ENCODE measurements at regions not wholly inside any gene's neighbourhood (a gene's known extent, or its start where the extent isn't known, plus 50 kb on each side); places are given as distances from the start of the nearest gene placed in this dataset.

DNA sequence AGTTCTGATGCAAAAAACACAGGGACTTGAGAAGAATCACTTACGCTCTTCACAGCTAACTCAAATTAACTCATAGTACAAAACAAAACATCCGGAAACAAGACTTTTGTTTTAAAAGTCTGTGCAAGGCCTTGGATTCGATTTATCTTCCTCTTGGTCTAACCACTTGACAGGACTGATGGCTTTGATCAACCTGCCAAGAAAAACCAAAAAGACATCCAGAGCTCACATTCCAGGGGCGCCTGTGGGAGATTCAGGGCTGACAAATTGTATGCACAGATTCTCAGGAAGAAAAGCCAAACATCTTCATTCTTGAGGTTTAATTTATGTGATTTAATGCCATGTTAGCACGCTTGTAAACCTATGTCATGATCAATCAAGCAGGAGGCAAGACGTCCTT, 129.1 kb upstream of the TMCC3 start:
- DNase-seq (ENCODE audit: low read depth, low spot score) = no peak
- ATAC-seq = no peak
- H3K36me3 ChIP-seq (ENCODE audit: control insufficient read depth, insufficient read depth, low read length) = no peaks in the 10 kb centered on the region
- no TSS peak for BruUV-seq (replicated peaks)
- CTCF ChIA-PET = interaction anchor here (0.7 kb wide), 1 partner anchor 293 kb away, joined by 3 read pairs; no protein-coding TSS in a partner anchor
- in situ Hi-C loops (cut with HindIII; ENCODE audit: low pct_unique_long_range_greater_than_20kb, low sequenced_read_pairs) (no loop called here), intact Hi-C loops (cut with micrococcal nuclease; ENCODE audit: unreplicated experiment) (no loop called here)
- H3K4me1 ChIP-seq (ENCODE audit: control insufficient read depth, insufficient read depth, low read length) = no peaks in the 10 kb centered on the region
- POLR2A ChIA-PET = no interaction called here
- TF ChIP-seq SIN3A (IDR thresholded peaks at IDR 0.05; ENCODE audit: borderline replicate concordance, insufficient read depth, low read depth, low read length) (no peak), POLR2AphosphoS5 (IDR thresholded peaks at IDR 0.05; ENCODE audit: low read depth, low read length) (no peak), TCF7L2 (IDR thresholded peaks at IDR 0.05; ENCODE audit: low read depth, low read length) (no peak)
- TF ChIP-seq, protein P1, sequence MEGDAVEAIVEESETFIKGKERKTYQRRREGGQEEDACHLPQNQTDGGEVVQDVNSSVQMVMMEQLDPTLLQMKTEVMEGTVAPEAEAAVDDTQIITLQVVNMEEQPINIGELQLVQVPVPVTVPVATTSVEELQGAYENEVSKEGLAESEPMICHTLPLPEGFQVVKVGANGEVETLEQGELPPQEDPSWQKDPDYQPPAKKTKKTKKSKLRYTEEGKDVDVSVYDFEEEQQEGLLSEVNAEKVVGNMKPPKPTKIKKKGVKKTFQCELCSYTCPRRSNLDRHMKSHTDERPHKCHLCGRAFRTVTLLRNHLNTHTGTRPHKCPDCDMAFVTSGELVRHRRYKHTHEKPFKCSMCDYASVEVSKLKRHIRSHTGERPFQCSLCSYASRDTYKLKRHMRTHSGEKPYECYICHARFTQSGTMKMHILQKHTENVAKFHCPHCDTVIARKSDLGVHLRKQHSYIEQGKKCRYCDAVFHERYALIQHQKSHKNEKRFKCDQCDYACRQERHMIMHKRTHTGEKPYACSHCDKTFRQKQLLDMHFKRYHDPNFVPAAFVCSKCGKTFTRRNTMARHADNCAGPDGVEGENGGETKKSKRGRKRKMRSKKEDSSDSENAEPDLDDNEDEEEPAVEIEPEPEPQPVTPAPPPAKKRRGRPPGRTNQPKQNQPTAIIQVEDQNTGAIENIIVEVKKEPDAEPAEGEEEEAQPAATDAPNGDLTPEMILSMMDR (IDR thresholded peaks at IDR 0.05) = no peak
- TF ChIP-seq, protein P2, sequence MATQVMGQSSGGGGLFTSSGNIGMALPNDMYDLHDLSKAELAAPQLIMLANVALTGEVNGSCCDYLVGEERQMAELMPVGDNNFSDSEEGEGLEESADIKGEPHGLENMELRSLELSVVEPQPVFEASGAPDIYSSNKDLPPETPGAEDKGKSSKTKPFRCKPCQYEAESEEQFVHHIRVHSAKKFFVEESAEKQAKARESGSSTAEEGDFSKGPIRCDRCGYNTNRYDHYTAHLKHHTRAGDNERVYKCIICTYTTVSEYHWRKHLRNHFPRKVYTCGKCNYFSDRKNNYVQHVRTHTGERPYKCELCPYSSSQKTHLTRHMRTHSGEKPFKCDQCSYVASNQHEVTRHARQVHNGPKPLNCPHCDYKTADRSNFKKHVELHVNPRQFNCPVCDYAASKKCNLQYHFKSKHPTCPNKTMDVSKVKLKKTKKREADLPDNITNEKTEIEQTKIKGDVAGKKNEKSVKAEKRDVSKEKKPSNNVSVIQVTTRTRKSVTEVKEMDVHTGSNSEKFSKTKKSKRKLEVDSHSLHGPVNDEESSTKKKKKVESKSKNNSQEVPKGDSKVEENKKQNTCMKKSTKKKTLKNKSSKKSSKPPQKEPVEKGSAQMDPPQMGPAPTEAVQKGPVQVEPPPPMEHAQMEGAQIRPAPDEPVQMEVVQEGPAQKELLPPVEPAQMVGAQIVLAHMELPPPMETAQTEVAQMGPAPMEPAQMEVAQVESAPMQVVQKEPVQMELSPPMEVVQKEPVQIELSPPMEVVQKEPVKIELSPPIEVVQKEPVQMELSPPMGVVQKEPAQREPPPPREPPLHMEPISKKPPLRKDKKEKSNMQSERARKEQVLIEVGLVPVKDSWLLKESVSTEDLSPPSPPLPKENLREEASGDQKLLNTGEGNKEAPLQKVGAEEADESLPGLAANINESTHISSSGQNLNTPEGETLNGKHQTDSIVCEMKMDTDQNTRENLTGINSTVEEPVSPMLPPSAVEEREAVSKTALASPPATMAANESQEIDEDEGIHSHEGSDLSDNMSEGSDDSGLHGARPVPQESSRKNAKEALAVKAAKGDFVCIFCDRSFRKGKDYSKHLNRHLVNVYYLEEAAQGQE (IDR thresholded peaks at IDR 0.05; ENCODE audit: insufficient read depth in 1 of 2, low read depth in 2 of 2, low read length in 1 of 2) = no peak
- no peaks in the 10 kb centered on the region for H3K9me3 ChIP-seq (ENCODE audit: control insufficient read depth, insufficient read depth, low read depth, low read length)
- no peak overlapping the region for H3K4me3 ChIP-seq (ENCODE audit: low read depth in 2 of 2, low read length in 2 of 2)
- peaks cover 8% of the 10 kb centered on the region for H3K27me3 ChIP-seq (ENCODE audit: control insufficient read depth, insufficient read depth, low read length)
- no peak overlapping the region for H3K27ac ChIP-seq (ENCODE audit: low read length)

DNA sequence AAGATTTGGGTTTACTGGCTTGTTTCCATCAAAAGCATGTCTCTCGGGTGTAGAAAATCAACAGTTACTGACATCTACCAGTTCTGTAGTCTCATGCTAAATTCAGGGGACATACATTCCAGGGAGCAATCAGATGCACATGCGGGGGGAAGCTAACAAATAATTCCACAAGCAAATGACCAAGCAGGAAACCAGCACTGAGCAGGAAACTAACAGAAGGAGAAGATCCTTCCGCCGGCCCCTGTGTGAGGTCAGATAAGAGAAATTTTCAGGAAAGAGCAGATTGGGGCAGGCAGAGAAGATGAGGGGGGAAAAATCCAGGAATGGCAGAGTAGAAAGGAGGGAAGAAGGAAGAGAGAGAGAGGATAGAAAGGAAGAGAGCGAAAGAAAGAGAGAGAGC, 127.6 kb upstream of the TMCC3 start:
- in situ Hi-C loops (cut with HindIII; ENCODE audit: low pct_unique_long_range_greater_than_20kb, low sequenced_read_pairs) = no loop called here
- Histone ChIP-seq H3K4me3 (ENCODE audit: low read depth in 2 of 2, low read length in 2 of 2) (no peak overlapping the region), H3K27me3 (ENCODE audit: control insufficient read depth, insufficient read depth, low read length) (peaks cover 6% of the 10 kb centered on the region), H3K9me3 (ENCODE audit: control insufficient read depth, insufficient read depth, low read depth, low read length) (no peaks in the 10 kb centered on the region), H3K4me1 (ENCODE audit: control insufficient read depth, insufficient read depth, low read length) (no peaks in the 10 kb centered on the region), H3K27ac (ENCODE audit: low read length) (no peak overlapping the region), H3K36me3 (ENCODE audit: control insufficient read depth, insufficient read depth, low read length) (no peaks in the 10 kb centered on the region)
- ChIA-PET CTCF (no interaction called here), POLR2A (no interaction called here)
- BruUV-seq (replicated peaks) = no TSS peak
- ATAC-seq = no peak
- TF ChIP-seq SIN3A (IDR thresholded peaks at IDR 0.05; ENCODE audit: borderline replicate concordance, insufficient read depth, low read depth, low read length) (no peak), POLR2AphosphoS5 (IDR thresholded peaks at IDR 0.05; ENCODE audit: low read depth, low read length) (no peak), TCF7L2 (IDR thresholded peaks at IDR 0.05; ENCODE audit: low read depth, low read length) (no peak)
- TF ChIP-seq, protein P1 (IDR thresholded peaks at IDR 0.05) = no peak
- TF ChIP-seq, protein P2 (IDR thresholded peaks at IDR 0.05; ENCODE audit: insufficient read depth in 1 of 2, low read depth in 2 of 2, low read length in 1 of 2) = no peak
- intact Hi-C loops (cut with micrococcal nuclease; ENCODE audit: unreplicated experiment) = no loop called here
- DNase-seq (ENCODE audit: low read depth, low spot score) = no peak

Measured in Panc1 (cell line).